Inferior parietal cortex (tissue), 1 donor: ENCODE measurements at regions not wholly inside any gene's neighbourhood (a gene's known extent, or its start where the extent isn't known, plus 50 kb on each side); places are given as distances from the start of the nearest gene placed in this dataset.
"Not testable (repeated sequence)": the region's sequence is repeated elsewhere in the genome, so short reads cannot be mapped to it uniquely, and the experiment has no call there.

ENCODE experiments used
- DNase-seq: peaks from one replicate; pipeline ENCODE4 v3.0.0-alpha.2; 2016; ENCODE audit errors: extremely low spot score

DNA sequence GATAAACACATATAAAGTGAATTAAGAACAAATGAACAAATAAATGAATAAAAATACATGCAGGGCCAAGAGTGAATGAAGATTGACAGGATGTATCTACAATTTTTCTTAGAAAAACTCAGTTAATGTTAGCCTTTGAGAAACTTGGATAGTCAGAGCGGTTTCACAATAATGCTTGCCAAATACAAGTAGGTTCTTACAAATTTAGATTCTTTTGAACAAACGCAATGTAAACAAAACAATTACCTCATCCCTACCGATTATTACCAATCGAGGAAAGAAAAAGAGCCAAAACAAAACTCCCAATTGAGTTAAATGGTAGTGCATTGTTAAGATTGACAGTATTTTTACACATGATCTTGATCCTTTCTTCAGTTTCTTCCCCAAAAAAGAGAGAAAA, 176.9 kb upstream of the DEPDC1 start:
- no peak for DNase-seq

DNA sequence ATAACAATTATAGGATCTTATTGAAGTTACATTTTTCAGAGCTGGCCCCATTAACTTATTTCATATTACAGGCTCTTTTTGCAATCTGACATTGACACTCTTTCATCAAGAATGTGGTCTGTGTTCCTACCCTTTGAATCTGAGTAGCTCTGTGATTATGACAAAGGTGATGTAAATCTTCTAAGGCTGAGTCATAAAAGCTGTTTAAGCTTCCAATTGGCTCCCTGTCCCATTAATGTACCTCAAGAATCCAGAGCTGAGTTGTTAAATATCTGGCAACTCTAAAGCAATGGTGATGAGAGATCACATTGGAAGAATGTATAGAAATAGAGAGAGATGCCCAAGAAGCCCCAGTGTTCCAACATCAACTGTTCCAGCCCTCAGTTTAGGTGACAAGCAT, 178.5 kb upstream of the DEPDC1 start:
- DNase-seq: no peak

DNA sequence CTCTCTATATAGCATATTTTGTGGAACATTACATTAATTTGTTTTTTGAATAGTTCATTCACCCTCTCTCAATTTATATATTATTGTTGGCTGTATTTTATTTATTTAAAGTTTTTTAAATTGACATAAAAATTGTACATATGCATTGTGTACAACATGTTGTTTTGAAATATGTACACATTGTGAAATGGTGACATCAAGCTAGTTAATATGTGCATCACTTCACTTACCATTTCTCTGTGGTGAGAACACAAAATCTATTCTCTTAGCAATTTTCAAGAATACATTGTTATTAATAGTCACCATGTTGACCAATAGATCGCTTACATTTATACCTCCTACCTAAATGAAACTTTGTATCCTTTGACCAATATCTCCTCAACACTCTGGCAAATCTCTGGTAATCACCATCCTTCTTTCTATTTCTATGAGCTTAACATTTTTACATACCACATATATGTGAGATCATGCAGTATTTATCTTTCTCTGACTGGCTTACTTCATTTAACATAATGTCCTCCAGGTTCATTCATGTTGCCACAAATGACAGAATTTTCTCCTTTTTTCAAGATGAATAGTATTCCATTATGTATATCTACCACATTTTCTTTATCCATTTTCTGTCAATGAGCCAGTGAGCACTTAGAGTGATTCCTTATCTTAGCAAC, 180.9 kb upstream of the DEPDC1 start:
- DNase-seq: no peak

DNA sequence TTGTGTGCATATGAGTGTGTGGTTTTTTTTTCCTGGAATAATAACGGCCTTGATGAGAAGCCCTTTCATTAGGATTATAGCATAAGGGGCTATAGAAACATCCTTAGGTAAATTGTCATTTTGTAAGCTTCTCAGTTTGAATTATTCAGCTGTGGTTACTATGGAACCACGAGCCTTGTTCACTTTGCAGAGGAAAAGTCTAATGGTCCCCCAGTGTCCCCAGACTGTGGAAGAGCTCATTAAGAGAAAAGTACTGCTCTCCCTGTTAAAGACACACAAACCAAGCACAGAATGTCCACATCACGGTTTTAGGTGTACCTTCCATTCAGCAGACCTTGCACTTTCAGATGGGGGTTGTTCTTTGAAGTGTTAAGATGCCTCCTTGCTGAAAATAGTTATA, 199.3 kb upstream of the DEPDC1 start:
- DNase-seq: no peak

DNA sequence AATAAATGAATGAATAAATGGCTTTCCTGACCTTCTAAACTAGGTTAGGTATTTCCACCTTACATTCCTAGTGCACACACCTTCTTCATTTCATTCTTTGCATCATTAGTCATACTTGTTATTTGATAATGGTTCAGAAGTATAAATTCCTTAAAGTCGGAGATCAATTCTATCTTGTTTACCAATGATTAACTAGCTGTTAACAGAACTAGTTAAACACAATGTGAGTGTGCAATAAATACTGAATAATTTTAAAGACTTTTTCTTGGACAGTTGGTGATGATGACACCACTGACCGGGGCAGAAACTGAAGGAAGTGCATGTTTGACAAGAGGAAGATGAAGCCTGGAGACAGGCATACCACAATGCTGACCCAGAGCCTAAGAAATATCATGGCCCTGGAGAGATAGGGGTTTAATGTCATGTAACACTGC, 207.1 kb upstream of the DEPDC1 start:
- DNase-seq: no peak

DNA sequence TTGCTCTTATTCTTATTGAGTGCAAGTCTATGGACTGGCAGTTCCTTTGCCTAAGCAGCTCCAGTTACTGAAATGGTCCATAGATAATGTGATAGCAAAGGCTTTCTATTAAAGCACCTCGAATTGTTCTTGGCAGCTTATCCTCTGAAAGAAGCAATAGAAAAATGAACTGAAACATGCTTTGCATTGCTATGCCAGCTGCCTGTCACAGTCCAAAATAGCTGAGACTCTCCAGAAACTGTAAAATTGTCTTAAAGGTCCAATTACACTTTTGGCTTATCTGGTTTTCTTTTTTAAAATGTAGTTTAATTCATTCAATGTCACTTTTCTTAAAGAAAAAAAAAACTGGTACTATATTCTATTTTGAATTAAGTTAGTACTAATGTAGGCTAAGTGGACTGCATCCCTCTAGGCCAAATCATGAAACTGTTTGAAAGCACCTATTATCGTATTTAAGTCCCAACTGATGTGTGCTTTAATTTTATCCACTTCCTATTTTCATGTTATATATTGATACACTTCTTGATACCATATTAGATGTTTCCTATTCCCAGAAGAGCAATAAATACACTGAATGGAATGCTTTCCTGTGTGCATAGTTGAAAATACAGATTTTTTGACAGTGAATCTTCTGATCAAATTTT, 208.0 kb upstream of the DEPDC1 start:
- DNase-seq: peak; percentile 10

DNA sequence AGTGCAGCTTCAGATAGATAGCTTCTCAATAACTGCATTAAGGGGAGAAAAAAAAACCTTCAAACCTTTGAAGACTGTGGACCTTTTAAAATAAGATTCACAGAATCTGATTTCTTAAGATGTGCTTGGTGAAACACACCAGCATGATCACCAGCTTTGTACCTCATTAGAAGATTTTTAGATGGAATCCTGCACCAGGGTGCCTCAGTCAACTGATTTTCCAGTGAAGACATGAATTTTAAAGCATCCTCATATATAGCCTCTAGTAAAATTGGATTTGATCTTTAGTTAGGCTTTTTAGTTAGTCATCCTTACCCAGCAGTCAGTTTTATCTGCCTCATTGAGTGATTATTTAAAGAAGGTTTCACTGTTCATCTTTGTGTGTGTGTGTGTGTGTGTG, 208.6 kb upstream of the DEPDC1 start:
- no peak for DNase-seq

DNA sequence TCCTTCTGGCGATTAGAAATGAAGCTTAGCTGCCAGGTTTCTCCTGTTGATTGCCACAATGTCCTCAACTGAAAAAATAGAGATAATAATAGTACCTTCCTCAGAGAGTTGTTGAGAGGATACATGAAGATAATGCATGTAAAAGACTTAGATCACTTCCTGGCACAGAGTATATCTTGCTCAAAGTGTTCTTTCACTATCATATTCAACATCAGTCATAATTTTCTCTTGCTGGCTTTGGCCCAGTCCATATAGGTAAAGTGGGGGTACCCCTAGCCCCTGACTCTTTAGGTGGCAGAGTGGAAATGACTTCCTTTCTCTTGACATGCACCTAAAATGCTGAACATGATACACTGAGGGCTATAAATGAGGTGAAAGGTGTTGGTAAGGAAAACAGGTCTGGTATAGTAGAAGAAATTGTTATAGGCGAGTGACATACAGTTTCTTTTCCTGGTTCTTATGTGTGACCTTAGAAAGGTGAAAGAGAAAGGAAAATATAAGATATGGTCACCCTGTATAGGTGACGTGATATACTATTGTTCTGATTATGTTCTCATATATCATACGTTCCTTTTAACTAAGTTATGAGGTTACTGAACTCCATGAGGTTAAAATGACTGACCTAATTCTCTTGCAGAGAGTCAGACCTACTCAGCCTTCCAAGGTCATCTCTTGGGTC, 209.9 kb upstream of the DEPDC1 start:
- no peak for DNase-seq

DNA sequence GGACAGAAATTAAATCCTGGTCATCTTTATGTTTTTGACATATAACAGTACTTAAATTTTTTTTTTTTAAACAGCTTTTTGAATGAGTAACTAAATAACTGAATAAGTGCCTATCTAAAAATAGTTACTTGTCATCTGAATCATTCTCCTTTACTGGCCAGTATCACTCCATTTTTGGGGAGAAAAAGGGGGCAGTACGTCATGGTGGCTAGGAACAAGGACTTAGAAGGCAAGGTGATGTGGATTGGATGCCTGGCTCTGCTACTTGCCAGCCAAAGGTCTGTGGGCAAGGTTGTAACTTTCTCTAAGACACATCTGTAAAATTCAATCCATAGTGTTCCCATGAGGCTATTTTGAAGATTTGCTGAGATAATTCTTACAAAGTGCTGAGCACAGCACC, 220.4 kb upstream of the DEPDC1 start:
- DNase-seq: no peak

DNA sequence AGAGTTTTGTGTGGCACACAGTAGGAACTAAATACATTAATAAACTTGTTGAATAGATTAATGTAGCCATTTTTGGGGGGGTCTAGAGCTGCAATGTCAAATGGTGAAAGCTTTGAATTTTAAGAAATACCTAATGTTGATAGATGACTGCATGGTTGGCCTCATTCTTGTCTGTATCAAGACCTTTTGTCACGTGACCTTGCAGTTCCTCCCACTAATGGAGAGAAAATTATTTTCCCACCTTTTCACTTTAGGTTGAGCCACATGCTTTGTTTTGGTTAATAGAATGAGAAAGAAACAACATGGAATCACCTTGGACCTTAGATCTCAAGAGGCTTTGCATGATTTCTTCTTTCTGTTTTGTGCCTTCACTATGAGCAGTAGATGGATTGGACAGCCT, 223.6 kb upstream of the DEPDC1 start:
- DNase-seq: no peak

DNA sequence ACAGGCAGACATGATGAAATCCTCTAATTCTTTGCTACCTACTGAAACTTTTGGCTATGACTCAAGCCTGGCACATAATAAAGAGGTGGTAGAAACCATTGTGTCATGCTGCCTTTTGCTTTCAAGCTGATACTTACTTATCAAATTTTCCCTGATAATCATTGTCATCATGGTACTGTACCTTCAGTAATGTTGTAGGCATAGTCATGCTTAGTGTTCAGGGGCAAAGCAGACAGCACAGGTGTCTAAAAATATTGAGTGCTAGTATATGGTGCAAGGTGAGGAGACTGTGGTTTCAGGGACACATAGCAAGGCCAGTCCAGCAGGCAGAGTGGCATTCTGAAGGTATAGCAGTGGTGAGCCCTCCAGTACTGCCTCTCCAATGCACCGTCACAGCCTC, 226.9 kb upstream of the DEPDC1 start:
- DNase-seq: no peak

DNA sequence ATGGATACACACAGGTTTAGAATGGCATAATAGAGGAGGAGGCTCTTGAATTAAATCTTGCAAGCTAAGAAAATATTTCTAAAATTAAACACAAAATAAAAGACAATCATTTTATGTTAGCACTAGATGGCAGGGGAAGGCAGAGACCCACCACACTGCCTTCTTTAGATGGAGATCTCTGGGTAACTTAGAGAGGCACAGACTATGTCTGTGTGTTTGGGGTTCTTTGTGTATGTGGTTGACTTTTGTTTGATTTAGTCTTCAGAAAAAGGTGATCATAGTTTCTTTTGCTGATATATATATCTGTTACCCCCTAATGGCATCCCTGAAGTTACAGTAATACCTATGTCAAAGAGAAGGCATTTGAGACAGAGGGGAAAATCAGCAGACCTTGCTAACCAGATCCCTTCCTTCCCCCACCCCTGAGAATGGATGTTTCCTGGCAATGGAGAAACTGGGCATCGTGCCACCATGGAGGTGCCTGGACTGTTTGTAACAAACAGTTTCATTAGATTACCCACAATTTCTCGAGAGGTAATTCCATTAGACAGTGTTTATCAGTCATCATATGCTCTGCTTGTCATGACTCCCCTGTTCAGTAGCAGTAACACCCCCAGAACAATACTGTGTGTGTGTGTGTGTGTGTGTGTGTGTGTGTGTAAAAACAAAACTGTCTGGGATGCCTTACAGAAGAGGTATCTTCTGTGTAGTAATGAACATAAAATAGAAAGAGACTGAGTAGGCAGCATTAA, 228.3 kb upstream of the DEPDC1 start:
- no peak for DNase-seq

DNA sequence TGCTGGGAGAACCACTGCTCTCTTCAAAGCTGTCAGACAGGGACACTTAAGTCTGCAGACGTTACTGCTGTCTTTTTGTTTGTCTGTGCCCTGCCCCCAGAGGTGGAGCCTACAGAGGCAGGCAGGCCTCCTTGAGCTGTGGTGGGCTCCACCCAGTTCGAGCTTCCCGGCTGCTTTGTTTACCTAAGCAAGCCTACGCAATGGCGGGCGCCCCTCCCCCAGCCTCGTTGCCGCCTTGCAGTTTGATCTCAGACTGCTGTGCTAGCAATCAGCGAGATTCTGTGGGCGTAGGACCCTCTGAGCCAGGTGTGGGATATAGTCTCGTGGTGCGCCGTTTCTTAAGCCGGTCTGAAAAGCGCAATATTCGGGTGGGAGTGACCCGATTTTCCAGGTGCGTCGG, 242.6 kb upstream of the DEPDC1 start:
- DNase-seq: not testable (repeated sequence)

DNA sequence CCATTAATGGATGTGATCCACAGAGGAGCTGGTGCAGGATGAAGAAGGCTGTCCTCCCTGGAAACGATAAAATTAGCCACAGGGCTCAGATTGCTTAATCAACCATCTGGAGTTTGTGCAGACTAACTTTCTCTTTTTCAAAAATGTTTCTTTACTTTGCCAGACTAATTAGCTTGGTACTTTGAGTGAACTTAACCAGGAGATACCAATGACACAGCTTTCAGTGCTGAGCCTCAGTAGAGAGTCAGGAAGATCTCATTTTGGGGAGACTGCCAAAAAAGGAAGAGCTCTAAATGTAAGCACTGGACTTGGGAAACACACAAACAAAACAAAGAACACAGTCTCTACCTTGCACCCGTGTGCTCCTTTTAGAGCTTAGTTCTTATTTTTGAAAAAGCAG, 248.1 kb upstream of the DEPDC1 start:
- peak; percentile 48 for DNase-seq

DNA sequence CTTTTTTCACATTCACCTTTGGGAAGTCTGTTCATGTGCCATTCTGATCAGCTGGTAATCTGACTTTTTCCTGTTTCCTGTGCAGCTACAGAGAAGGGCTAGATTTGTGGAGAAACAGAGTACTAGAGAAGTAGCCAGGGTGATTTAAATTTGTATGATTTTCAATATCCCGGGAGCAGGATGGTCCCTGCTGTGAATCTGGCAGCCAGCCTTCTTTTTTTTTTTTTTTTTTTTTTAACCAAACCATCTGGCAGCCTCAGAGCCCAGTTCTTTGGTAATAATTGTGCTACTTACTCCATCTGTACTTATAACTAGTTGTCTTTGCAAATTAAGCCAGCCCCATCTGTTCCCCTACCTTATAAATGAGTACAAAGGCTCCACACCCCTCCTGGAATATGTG, 248.6 kb upstream of the DEPDC1 start:
- DNase-seq: peak; percentile 20

DNA sequence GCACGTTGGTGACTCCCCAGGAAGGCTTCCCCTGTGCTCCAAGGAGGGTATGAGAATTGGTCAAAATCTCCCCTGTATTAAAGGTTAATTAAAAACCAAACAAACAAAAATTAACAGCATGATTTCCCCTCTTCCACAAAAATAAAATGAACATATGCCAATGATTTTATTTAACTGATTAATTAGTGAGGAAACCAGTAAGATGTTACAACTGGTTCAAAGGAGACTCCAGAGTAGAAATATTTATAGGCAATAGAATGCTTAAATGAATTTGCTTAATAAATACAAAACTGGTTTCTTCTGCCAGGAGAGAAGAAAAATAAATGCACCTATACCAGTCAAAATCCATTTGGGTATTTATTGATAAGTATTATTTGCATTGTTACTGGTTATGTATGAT, 249.5 kb upstream of the DEPDC1 start:
- no peak for DNase-seq

DNA sequence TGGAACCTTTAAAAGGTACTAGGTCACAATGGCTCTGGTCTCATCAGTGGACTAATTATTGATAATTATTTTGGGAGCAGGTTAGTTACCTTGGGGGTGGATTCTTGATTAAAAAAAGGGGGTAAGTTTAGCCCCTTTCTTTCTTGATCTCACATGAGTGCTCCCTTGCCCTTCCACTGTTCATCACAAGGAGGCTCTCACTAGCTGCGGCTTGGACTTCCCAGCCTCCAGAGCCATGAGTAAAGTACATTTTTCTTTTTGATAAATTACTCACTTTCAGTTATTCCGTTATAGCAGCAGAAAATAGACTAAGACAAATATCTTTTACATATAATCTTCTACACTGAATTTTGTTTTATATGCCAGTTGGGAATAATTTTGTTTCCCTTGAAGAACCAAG, 254.8 kb upstream of the DEPDC1 start:
- DNase-seq: no peak

DNA sequence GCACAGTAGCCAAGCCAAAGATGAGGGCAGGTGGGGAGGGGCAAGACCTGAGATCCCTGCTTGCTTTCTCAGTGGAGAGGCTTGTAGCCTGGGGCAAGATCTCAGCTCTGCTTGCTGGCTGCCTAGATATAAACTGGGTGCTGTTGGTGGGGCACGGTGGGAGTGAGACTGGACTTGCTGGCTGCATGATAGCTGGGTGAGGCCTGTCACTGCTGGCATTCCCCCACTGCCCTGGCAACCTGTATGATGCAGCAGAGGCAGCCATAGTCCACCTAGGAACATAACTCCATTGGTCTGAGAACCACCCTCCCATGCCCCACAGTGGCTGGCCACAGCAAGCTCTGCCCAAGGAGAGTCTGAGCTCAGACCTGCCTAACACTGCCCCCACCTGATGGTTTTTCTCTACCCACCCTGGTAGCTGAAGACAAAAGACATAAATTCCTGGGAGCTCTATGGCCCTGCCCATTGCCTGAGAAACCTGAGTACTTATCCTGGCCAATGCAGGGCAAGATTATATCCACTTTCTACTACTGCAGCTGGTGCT, 261.9 kb upstream of the DEPDC1 start:
- DNase-seq: no peak

DNA sequence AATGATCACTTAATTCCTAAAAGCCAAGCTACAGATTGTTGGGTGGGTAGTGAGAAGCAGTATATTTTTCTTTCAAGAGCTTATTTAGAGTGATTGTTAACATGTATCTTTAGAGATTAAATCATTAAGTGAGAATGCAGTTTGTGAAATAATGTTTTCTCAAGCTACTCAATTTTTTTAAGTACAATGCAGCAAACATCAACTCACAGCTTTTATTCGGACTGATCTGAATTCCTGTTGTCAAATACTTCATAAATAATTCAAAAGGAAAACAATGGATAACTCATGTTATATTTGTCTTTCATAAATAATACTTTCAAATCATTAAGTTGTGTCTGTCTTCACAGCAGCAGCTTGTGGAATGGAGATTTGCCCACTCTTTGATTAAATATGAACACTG, 271.1 kb upstream of the DEPDC1 start:
- no peak for DNase-seq

DNA sequence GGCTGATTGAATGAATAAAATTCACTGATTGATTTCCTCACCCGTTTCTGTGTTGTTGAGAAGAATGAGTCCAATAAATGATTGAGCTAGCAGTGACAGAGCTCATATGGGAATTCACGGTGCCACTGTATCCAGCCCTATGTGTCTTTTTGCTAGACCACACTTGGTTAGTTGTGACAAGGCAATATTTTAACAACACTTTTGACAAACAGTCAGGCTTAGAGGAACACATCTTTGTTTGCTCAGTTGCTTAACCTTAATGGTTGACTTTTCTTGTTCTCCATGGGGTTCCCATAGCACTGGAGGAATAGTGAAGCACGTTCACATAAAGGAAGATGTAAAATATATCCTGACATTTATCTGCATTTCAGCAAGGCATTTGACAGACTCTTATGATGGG, 273.9 kb upstream of the DEPDC1 start:
- no peak for DNase-seq

DNA sequence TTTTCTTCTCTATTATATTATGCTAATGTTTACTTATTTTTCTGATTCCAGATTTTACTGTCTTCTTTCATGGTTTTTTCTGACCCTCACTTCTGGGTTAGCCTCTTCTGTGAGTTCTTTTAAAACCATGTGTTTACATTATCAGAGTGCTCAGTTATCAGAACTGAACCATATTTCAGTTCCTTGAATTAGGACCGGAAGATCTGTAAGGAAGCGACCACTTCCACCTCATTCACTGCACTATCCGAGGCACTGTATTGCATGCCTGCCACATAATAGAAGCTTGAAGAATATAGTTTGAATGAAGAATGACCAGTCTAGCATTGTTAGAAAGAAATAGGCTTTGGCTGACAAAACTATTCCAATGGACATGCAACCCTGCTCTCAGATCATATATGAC, 281.0 kb upstream of the DEPDC1 start:
- DNase-seq: no peak

DNA sequence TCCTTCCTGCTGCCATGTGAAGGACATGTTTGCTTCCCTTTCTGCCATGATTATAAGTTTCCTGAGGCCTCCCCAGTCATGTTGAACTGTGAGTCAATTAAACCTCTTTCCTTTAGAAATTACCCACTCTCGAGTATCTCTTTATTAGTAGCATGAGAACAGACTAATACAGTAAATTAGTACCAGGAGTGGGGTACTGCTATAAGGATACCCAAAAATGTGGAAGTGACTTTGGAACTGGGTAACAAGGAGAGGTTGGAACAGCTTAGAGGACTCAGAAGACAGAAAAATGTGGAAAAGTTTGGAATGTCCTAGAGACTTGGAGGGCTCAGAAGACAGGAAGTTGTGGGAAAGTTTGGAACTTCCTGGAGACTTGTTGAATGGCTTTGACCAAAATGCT, 283.0 kb upstream of the DEPDC1 start:
- not testable (repeated sequence) for DNase-seq
